Non-pigmented ciliary epithelial cell (primary cell): ENCODE measurements at regions not wholly inside any gene's neighbourhood (a gene's known extent, or its start where the extent isn't known, plus 50 kb on each side); places are given as distances from the start of the nearest gene placed in this dataset.

Experiments used
- DNase-seq: peaks from one replicate; pipeline ENCODE4 v3.0.0-alpha.2; 2010; ENCODE audit warnings: low read depth

- DNase-seq: no peak
Measured at GRCh38 chr2:226031647-226032501, 632.4 kb downstream of the NYAP2 start.

- no peak for DNase-seq
Measured at GRCh38 chr2:226030788-226031646, 631.5 kb downstream of the NYAP2 start.

- DNase-seq: no peak
Measured at GRCh38 chr2:226030369-226030768, 630.9 kb downstream of the NYAP2 start.

DNA sequence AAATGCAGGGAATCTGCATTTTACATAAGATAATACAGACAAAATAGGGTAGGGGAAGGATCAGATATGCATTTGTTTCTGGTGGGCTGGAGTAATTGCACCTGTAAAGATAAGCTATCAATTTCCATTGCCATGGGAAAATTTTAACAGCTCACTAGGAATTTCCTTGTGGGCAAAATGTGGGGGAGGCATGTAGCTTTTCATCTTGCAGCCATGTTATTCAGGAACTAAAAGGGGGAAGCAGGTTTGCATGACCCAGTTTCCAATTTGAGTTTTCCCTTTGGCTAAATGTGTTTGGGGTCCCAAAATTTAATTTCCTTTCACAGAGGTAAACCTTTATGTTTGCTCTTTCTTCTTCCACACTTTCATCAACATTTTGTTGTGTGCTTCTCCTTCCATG is 624.4 kb downstream of the NYAP2 start:
- no peak for DNase-seq

DNA sequence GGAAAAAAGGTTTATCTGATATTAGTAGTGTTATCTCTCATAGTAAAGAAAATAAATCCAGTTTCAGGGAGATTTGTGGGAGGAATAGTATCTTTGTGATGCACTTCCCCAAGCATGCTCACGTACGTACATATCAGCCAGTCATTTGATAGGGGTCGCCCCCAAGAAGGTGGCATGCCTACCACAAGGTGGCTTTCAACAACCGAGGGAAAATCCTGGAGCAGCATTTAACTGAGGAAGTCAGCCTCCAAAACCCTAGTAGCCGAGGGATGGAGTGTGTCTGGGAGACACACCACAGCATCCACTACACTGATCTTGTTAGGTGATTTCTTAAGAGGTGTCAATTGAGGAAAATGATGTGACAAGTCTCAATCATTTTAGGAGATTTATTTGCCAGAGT is 623.9 kb downstream of the NYAP2 start:
- DNase-seq: no peak

- DNase-seq: no peak
Measured at GRCh38 chr2:226020956-226021355, 621.4 kb downstream of the NYAP2 start.

- no peak for DNase-seq
Measured at GRCh38 chr2:226020176-226020575, 620.7 kb downstream of the NYAP2 start.

DNA sequence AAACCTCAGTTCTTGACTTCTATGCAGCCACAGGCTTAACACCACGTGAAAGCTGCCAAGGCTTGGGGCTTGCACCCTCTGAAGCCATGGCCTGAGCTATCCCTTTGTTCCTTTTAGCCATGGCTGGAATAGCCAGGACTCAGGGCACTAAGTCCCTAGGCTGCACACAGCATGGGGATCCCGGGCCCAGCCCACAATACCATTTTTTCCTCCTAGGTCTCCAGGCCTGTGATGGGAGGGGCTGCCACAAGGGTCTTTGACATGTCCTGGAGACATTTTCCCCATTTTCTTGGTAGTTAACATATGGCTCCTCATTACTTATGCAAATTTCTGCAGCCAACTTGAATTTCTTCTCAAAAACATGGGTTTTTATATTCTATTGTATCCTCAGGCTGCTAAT is 619.1 kb downstream of the NYAP2 start:
- no peak for DNase-seq

- DNase-seq: no peak
Measured at GRCh38 chr2:226017537-226017936, 618.0 kb downstream of the NYAP2 start.

DNA sequence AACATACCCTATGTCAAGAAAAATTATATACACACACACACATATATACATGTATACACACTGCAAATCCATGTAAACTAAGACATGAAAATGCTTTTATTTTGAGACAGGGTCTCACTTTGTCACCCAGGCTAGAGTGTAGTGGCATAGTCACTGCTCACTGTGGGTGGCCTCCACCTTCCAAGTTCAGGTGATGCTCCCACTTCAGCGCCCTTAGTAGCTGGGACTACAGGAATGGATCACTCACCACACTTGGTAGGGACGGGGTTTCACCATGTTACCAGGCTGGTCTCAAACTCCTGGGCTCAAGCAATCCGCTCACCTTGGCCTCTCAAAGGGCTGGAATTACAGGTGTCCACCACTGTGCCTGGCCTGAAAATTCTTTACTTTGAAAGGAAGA is 617.6 kb downstream of the NYAP2 start:
- DNase-seq: no peak

DNA sequence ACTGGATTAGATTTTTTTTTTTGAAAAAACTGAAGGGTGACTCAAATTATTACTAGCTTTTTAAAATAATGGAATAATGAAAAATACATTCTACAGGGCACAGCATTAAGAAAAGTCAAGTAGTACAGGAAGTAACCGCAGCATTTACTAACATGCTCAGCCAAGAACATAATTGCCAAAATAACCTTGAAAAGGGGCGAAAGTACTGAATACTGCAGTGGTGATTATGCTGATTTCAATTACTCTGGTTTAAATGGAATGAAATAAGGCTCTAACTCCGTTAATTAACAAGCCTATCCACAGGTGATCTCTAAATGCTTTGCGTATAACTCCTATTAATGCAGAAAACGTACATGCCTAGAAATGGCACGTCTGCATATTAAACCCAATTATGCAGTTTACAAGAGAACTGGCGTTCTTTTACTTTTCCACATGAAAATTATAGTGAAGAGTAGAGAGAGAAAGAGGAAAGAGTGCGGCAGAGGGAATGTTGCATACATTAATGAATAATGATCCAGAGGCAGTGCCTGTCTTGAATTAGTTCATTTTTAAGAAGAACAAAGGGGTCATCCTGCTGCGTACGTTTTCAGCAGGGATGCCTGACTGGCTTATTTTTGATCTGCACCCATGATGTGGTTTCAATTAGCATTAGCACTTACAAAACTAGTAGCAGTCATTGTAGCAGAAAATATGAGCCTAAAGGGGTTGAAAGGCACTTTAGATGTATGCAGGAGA is 612.4 kb downstream of the NYAP2 start:
- no peak for DNase-seq

- no peak for DNase-seq
Measured at GRCh38 chr2:226002438-226002837, 602.9 kb downstream of the NYAP2 start.

DNA sequence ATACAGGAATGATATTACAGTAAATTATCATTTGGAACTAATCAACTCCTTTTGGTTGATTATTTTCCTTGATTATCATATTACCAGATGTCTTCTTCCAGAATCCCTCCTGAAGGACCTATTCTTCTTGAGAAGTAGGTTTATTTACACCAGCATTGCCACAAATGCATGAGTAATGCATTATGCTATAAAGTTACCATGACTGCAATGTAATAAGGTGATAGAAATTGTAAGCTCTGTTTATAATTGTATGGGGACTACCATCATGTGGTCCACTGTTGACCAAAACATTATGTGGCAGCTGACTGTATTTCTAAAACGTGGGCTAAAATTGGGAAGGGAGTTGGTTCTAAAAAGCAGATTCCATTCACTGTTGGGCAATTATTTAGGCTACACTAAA is 602.2 kb downstream of the NYAP2 start:
- no peak for DNase-seq

DNA sequence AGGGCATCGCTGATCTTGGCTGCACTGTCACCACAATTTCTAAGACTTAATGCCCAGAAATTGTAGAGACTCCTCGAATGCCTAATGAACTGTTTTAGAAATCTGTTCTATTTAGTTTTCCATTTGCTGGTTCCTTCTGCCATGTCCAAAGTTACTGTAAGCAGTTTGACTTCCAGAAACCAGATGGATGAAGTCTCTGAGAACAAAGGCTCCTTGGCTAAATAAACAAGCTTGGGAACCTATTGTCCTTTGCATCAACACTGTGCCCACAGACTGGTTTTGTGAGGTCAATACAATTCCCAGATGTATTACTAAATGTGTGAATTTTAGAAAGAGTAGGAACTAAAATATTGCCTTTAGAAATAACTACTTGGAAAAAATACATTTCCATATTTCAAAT is 600.2 kb downstream of the NYAP2 start:
- DNase-seq: no peak

GRCh38 chr2:225998653-225999052 is 599.1 kb downstream of the NYAP2 start:
- DNase-seq: no peak

- DNase-seq: no peak
Measured at GRCh38 chr2:225998116-225998515, 598.6 kb downstream of the NYAP2 start.

GRCh38 chr2:225996462-225996828 is 596.9 kb downstream of the NYAP2 start:
- DNase-seq: no peak

DNA sequence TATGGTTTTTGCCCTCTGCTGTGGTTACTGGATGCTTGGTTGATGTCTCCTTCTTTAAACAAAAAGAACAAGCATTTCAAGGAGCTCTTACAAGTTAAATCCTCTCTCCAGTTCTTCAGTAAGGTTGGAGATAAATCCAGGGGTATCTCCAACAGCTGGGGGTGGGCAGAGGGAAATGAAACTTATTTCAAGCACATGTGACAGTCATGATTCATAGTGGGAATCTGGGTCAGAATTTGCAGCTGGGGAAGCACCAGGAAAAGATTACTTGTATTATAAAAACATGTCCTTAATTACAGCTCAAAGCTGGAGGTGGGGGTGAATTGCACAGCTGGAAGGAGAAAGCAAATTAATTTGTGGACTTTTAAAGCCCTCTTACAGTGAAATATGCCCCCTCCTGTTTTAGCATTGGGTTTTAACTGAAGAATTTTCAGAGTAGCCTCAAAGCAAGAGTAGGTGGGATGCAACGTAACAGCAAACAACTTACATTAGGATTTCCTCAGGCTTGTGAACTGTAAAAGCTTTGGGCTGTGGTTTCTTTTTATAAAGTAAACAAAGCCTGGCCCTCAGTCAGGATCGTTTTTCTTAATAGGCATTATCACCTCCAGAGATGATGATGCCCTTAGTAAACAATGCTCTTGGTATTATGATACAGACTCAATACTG is 596.4 kb downstream of the NYAP2 start:
- no peak for DNase-seq

GRCh38 chr2:225994748-225995405 is 595.4 kb downstream of the NYAP2 start:
- DNase-seq: no peak

DNA sequence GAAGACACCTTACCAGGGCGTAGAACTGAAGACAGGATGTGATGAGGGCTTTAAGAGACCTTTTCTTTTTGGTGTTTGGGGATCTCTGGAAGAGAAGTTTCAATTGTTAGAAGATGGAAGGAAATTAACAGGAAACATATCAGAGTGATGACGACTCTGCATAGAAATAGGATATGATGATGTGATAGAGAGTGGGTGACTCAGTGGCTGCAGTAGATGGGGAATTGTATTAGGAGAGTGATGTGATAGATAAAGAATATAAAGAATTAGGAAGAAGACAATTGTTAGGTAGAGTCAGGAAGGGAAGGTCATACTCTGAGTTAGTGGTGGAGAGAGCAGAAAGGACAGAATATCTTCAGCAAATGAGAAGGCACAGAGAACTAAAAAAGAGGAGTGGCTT is 593.9 kb downstream of the NYAP2 start:
- DNase-seq: no peak

DNA sequence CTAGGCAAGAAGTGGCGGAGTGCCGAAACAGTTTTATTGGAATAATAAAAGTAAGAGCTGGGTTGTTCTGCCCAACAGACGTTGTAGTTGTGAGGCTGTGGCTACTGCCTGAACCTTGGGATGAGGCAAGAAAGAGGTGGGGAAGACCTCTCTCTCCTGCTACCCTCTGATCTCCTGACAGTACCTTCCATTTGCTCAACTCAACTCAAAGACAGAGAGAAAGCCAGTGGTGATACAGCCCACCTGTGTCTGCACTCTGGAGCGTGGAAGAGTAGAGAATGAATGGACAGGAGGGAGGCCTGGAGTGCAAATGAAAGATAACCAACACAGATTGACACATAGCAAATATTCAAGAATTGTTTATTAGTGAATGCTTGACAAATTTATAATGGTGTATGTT is 590.3 kb downstream of the NYAP2 start:
- no peak for DNase-seq

DNA sequence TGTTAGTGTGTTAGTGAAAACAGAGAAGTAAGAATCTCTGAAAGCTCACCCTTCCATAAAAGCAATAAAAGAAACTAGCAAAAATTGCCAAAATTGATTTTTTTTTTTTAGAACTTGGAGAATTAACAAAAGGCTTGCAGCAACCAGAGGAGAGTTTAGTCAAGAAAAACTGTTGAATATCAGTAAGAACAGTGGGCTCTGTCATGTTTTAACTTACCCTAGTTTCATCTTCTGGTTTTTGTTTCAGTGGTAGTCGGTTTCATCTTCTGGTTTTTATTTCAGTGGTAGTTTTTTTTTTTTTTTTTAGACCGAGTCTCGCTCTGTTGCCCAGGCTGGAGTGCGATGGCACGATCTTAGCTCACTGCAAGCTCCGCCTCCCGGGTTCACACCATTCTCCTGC is 580.9 kb downstream of the NYAP2 start:
- DNase-seq: no peak
